WTC11 (cell line): ENCODE measurements at regions not wholly inside any gene's neighbourhood (a gene's known extent, or its start where the extent isn't known, plus 50 kb on each side); places are given as distances from the start of the nearest gene placed in this dataset.

ENCODE experiments used
- E2F1 ChIP-seq: sonication (generic); formaldehyde crosslinking; IDR thresholded peaks from 2 replicates; pipeline ENCODE4 v1.8.0; 2022; ENCODE audit warnings: mild to moderate bottlenecking, missing genetic modification reagents
- FOXP1 ChIP-seq: sonication (generic); formaldehyde crosslinking; IDR thresholded peaks from 2 replicates; pipeline ENCODE4 v1.8.0; 2022; ENCODE audit warnings: missing genetic modification reagents, mild to moderate bottlenecking, moderate library complexity, borderline replicate concordance
- HMGXB4 ChIP-seq: sonication (generic); formaldehyde crosslinking; IDR thresholded peaks from 2 replicates; pipeline ENCODE4 v1.8.1; 2023; ENCODE audit warnings: mild to moderate bottlenecking, moderate library complexity, missing genetic modification reagents
- TEAD4 ChIP-seq: sonication (generic); formaldehyde crosslinking; IDR thresholded peaks from 2 replicates; pipeline ENCODE4 v1.8.0; 2022; ENCODE audit warnings: mild to moderate bottlenecking, missing genetic modification reagents
- TP53 ChIP-seq: sonication (generic); formaldehyde crosslinking; IDR thresholded peaks from 2 replicates; pipeline ENCODE4 v1.8.1; 2023; ENCODE audit warnings: mild to moderate bottlenecking, missing genetic modification reagents
- ZNF263 ChIP-seq: sonication (generic); formaldehyde crosslinking; IDR thresholded peaks from 2 replicates; pipeline ENCODE4 v1.8.1; 2022; ENCODE audit warnings: low read depth, mild to moderate bottlenecking, moderate library complexity, missing genetic modification reagents
- TF ChIP-seq, protein P1 (sequence below): fragments of 200-600 bp; IDR thresholded peaks from 2 replicates; pipeline ENCODE4 v1.8.0; 2022; ENCODE audit warnings: antibody characterized with exemption
- TF ChIP-seq, protein P2 (sequence below): sonication (generic); formaldehyde crosslinking; IDR thresholded peaks from 2 replicates; pipeline ENCODE4 v1.8.0; 2022; ENCODE audit warnings: mild to moderate bottlenecking, missing genetic modification reagents

DNA sequence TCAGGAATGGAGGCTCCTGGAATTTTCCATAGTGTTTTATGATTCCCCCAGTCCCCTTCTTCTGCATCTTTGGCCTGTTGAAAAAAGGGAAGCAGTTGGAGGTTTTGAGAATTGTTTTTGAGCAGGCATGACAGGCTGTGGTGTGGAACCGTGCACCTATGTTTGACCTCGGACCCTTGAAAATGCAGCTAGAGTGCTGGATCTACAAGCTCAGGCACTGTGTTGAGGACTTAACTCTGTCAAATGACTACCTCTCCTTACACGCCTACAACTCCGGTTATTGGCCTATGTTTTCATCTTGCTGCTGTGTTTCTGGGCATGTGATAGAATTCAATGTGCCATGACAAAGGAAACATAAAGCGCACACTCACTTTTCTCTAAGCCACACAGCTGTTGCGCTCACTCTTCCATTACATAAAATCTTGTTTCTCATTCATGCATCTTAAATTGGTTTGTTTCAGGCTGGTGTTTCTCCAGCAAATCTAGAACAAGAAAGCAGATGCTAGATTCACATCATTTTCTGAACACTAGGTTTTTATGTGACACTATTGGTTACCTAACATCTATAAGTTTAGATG lies 616.6 kb downstream of the FGF9 start:
- TF ChIP-seq, protein P1, sequence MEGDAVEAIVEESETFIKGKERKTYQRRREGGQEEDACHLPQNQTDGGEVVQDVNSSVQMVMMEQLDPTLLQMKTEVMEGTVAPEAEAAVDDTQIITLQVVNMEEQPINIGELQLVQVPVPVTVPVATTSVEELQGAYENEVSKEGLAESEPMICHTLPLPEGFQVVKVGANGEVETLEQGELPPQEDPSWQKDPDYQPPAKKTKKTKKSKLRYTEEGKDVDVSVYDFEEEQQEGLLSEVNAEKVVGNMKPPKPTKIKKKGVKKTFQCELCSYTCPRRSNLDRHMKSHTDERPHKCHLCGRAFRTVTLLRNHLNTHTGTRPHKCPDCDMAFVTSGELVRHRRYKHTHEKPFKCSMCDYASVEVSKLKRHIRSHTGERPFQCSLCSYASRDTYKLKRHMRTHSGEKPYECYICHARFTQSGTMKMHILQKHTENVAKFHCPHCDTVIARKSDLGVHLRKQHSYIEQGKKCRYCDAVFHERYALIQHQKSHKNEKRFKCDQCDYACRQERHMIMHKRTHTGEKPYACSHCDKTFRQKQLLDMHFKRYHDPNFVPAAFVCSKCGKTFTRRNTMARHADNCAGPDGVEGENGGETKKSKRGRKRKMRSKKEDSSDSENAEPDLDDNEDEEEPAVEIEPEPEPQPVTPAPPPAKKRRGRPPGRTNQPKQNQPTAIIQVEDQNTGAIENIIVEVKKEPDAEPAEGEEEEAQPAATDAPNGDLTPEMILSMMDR = no peak
- TF ChIP-seq TEAD4 (CRISPR knock-in tag) (no peak), E2F1 (CRISPR knock-in tag) (no peak), FOXP1 (CRISPR knock-in tag) (no peak), TP53 (CRISPR knock-in tag) (no peak), ZNF263 (no peak), HMGXB4 (CRISPR knock-in tag) (no peak)
- TF ChIP-seq, protein P2, sequence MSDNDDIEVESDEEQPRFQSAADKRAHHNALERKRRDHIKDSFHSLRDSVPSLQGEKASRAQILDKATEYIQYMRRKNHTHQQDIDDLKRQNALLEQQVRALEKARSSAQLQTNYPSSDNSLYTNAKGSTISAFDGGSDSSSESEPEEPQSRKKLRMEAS = no peak
